ENCODE measurements at regions not wholly inside any gene's neighbourhood (a gene's known extent, or its start where the extent isn't known, plus 50 kb on each side); places are given as distances from the start of the nearest gene placed in this dataset.

DNA sequence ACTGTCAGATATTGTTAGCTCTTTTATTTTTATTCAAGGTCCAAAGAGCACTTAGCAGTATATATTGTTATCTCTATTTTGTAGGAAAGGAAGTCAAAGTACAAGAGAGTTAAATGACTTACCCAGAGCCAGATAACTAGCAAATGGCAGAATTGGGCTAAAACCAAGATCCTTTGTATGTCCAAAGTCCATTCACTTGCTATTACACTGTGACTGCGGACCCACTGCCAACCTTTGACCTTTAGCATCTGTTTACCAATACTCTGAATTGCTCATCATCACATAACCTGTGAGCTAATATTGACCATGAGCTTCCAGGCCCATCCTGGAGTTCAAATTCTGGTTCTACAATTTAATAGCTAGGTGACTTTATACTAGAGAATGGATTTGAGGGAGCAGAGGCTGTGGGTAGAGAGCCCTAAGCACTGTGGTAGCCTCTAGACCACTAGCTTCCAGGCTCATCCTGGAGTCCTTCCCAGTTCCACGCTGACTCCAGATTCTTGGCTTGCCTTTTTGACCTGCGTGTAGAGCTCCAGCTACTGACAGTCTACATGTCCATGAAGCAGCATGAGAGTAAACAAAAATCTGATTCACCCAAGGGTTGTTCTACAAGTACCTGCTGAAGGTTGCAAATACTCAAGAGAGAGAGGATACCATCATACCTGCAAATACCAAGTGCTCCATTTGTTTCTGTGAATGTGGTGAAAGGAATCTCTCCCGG, 424.0 kb downstream of the SH3GL2 start:
- no peak for DNase-seq (ENCODE audit: extremely low read depth, low read depth)
- TF ChIP-seq, protein P1, sequence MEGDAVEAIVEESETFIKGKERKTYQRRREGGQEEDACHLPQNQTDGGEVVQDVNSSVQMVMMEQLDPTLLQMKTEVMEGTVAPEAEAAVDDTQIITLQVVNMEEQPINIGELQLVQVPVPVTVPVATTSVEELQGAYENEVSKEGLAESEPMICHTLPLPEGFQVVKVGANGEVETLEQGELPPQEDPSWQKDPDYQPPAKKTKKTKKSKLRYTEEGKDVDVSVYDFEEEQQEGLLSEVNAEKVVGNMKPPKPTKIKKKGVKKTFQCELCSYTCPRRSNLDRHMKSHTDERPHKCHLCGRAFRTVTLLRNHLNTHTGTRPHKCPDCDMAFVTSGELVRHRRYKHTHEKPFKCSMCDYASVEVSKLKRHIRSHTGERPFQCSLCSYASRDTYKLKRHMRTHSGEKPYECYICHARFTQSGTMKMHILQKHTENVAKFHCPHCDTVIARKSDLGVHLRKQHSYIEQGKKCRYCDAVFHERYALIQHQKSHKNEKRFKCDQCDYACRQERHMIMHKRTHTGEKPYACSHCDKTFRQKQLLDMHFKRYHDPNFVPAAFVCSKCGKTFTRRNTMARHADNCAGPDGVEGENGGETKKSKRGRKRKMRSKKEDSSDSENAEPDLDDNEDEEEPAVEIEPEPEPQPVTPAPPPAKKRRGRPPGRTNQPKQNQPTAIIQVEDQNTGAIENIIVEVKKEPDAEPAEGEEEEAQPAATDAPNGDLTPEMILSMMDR (IDR thresholded peaks at IDR 0.05; ENCODE audit: low read depth, low read length, missing control alignments), result no peak
- H3K4me3 ChIP-seq (replicated peaks; ENCODE audit: low read depth, low read length), result no peak overlapping the region

DNA sequence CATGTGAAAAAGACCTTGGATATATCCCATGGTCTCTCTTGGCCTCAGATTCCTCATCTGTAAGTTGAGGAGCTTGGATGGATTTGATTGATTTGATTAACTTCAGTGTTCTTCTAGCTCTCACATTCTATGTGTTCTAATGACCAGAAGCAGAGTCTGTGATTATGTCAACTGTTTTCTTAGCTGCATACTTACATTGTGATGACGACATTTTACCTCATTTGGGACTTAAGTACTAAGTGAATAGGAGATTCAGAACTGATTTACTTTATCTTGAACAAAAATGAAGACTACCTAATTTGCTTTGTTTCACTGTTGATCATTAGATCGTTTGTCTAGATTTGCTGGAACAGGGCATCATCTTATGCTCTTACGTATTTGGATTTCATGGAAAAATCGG, 427.7 kb downstream of the SH3GL2 start:
- no peak for DNase-seq (ENCODE audit: extremely low read depth, low read depth)
- no peak overlapping the region for H3K4me3 ChIP-seq (replicated peaks; ENCODE audit: low read depth, low read length)
- TF ChIP-seq, protein P1 (IDR thresholded peaks at IDR 0.05; ENCODE audit: low read depth, low read length, missing control alignments), result no peak

- DNase-seq (ENCODE audit: extremely low read depth, low read depth), result no peak
- TF ChIP-seq, protein P1 (IDR thresholded peaks at IDR 0.05; ENCODE audit: low read depth, low read length, missing control alignments), result no peak
Measured at GRCh38 chr9:18007621-18008020, 428.8 kb downstream of the SH3GL2 start.

GRCh38 chr9:18009902-18010301, 431.0 kb downstream of the SH3GL2 start:
- no peak for DNase-seq (ENCODE audit: extremely low read depth, low read depth)
- H3K4me3 ChIP-seq (replicated peaks; ENCODE audit: low read depth, low read length), result no peak overlapping the region
- TF ChIP-seq, protein P1 (IDR thresholded peaks at IDR 0.05; ENCODE audit: low read depth, low read length, missing control alignments), result no peak

More at GRCh38 chr9:18007621-18008020, 428.8 kb downstream of the SH3GL2 start:
- no peak overlapping the region for H3K4me3 ChIP-seq (replicated peaks; ENCODE audit: low read depth, low read length)

GRCh38 chr9:18010492-18010891, 431.6 kb downstream of the SH3GL2 start:
- DNase-seq (ENCODE audit: extremely low read depth, low read depth), result no peak
- H3K4me3 ChIP-seq (replicated peaks; ENCODE audit: low read depth, low read length), result no peak overlapping the region
- TF ChIP-seq, protein P1 (IDR thresholded peaks at IDR 0.05; ENCODE audit: low read depth, low read length, missing control alignments), result no peak

- no peak overlapping the region for H3K4me3 ChIP-seq (replicated peaks; ENCODE audit: low read depth, low read length)
- no peak for DNase-seq (ENCODE audit: extremely low read depth, low read depth)
- TF ChIP-seq, protein P1 (IDR thresholded peaks at IDR 0.05; ENCODE audit: low read depth, low read length, missing control alignments), result no peak
Measured at GRCh38 chr9:18012170-18012569, 433.3 kb downstream of the SH3GL2 start.

- no peak overlapping the region for H3K4me3 ChIP-seq (replicated peaks; ENCODE audit: low read depth, low read length)
- DNase-seq (ENCODE audit: extremely low read depth, low read depth), result no peak
- TF ChIP-seq, protein P1 (IDR thresholded peaks at IDR 0.05; ENCODE audit: low read depth, low read length, missing control alignments), result no peak
Measured at GRCh38 chr9:18014556-18014955, 435.7 kb downstream of the SH3GL2 start.

Data from HFF-Myc (cell line).